NCI-H526 (cell line): ENCODE measurements at regions not wholly inside any gene's neighbourhood (a gene's known extent, or its start where the extent isn't known, plus 50 kb on each side); places are given as distances from the start of the nearest gene placed in this dataset.
"Not testable (repeated sequence)": the region's sequence is repeated elsewhere in the genome, so short reads cannot be mapped to it uniquely, and the experiment has no call there.

Source experiments
- DNase-seq, 2 experiments: peaks; one replicate each; lab custom pipeline; 2025; lab: John Stamatoyannopoulos, UW

- DNase-seq, result not testable (repeated sequence)
Observed at GRCh38 chr6:49274809-49275769, 188.0 kb downstream of the MMUT start.

- no peak for DNase-seq
Observed at GRCh38 chr6:49269190-49269589, 193.9 kb downstream of the MMUT start.

GRCh38 chr6:49264909-49265308 is 198.1 kb downstream of the MMUT start:
- peak in 1 of 2 experiments; percentile 1 for DNase-seq

- DNase-seq, result no peak
Observed at GRCh38 chr6:49264496-49264895, 198.6 kb downstream of the MMUT start.

GRCh38 chr6:49257549-49257948 is 205.5 kb downstream of the MMUT start:
- DNase-seq, result no peak

- DNase-seq, result no peak
Observed at GRCh38 chr6:49255335-49255734, 207.7 kb downstream of the MMUT start.

- no peak for DNase-seq
Observed at GRCh38 chr6:49252901-49253300, 210.2 kb downstream of the MMUT start.

- no peak for DNase-seq
Observed at GRCh38 chr6:49233483-49233882, 229.6 kb downstream of the MMUT start.

GRCh38 chr6:49225471-49225870 is 237.6 kb downstream of the MMUT start:
- no peak for DNase-seq

GRCh38 chr6:49220293-49220692 is 242.8 kb downstream of the MMUT start:
- no peak for DNase-seq

- DNase-seq, result no peak
Observed at GRCh38 chr6:49205526-49205925, 257.5 kb downstream of the MMUT start.

GRCh38 chr6:49202924-49203536 is 260.0 kb downstream of the MMUT start:
- DNase-seq, result no peak

- no peak for DNase-seq
Observed at GRCh38 chr6:49198015-49198414, 265.0 kb downstream of the MMUT start.

GRCh38 chr6:49162379-49162778 is 300.7 kb downstream of the MMUT start:
- not testable (repeated sequence) for DNase-seq

- no peak for DNase-seq
Observed at GRCh38 chr6:49155316-49155715, 307.7 kb downstream of the MMUT start.

GRCh38 chr6:49151957-49152356 is 311.1 kb downstream of the MMUT start:
- DNase-seq, result no peak

- DNase-seq, result no peak
Observed at GRCh38 chr6:49151461-49151860, 311.6 kb downstream of the MMUT start.

- no peak for DNase-seq
Observed at GRCh38 chr6:49151033-49151432, 312.0 kb downstream of the MMUT start.

- DNase-seq, result no peak
Observed at GRCh38 chr6:49145280-49145679, 317.8 kb downstream of the MMUT start.

GRCh38 chr6:49142421-49143151 is 320.5 kb downstream of the MMUT start:
- DNase-seq, result peak; percentile 72 to 76

- no peak for DNase-seq
Observed at GRCh38 chr6:49121970-49122369, 341.1 kb downstream of the MMUT start.

GRCh38 chr6:49118478-49118877 is 344.6 kb downstream of the MMUT start:
- DNase-seq, result no peak

- no peak for DNase-seq
Observed at GRCh38 chr6:49110916-49111315, 352.1 kb downstream of the MMUT start.
